Pancreas (tissue), 10 donors: ENCODE measurements at regions not wholly inside any gene's neighbourhood (a gene's known extent, or its start where the extent isn't known, plus 50 kb on each side); places are given as distances from the start of the nearest gene placed in this dataset.
"Not testable (repeated sequence)": the region's sequence is repeated elsewhere in the genome, so short reads cannot be mapped to it uniquely, and the experiment has no call there.

ENCODE experiments used
- ATAC-seq, 4 donors: fragments of 200-7000 bp; cut with Tn5 transposase; one replicate each; pipeline versions ENCODE4 v1.8.0 to v1.9.1; 2020; ENCODE audit warnings: mild to moderate bottlenecking in 4 of 4, moderate library complexity in 4 of 4
- DNase-seq, 6 donors: peaks; one replicate each; pipeline ENCODE4 v3.0.0-alpha.2; 2020
- FAIRE-seq: peaks from 2 replicates; lab custom pipeline; 2012; peaks lifted over from hg19 to GRCh38; lab: Jason Lieb, UNC
- H3K27ac ChIP-seq, 4 donors: fragments of 200-600 bp; sonication (generic); 1 replicate in 3 of 4; 2 replicates in 1 of 4; pipeline versions ENCODE4 v1.5.0 to v1.8.0; 2020
- H3K27me3 ChIP-seq, 4 donors: fragments of 200-600 bp; one replicate each; pipeline ENCODE4 v1.8.0; 2021
- H3K36me3 ChIP-seq, 3 donors: fragments of 200-600 bp; sonication (generic) in 1 of 3; one replicate each; pipeline versions ENCODE4 v1.5.0 to v1.8.0; 2020 to 2021
- H3K4me1 ChIP-seq, 3 donors: fragments of 200-600 bp; one replicate each; pipeline ENCODE4 v1.8.0; 2021
- H3K4me3 ChIP-seq, 4 donors: fragments of 200-600 bp; sonication (generic) in 2 of 4; one replicate each; pipeline versions ENCODE4 v1.5.0 to v1.8.0; 2020 to 2021
- H3K9me3 ChIP-seq, 4 donors: fragments of 200-600 bp; one replicate each; pipeline ENCODE4 v1.8.0; 2021
- CTCF ChIP-seq, 4 donors: fragments of 200-600 bp; sonication (generic) in 3 of 4; IDR thresholded peaks; one replicate each; pipeline versions ENCODE4 v1.5.0 to v1.8.0; 2021; ENCODE audit warnings: antibody characterized with exemption in 4 of 4
- WGBS, 2 donors: extraction: QIAGEN DNeasy Blood & Tissue Kit; methylation state at CpG; one replicate each; pipeline ENCODE4 v1.1.7; 2013; 5-methylcytosine and 5-hydroxymethylcytosine counted together
- intact Hi-C, 3 donors: fragments of 100-400 bp; cut with DNase I; formaldehyde crosslinking; loops; one replicate each; pipeline versions ENCODE4 v1.11.1 to v1.14.2; 2022
- donor health status: healthy with polysubstance abuse.
- donor health status: DM: no; HTN: no; CAD: no; lungs with moderate emphysema.
- donor health status: DM: no; HTN: no; CAD: no.
- donor health status: control.
- donor health status: control.
- donor health status: Bipolar disorder and iron deficiency.
- donor health status: DM: yes; HTN: yes; CAD: no.
- donor health status: DM: no; HTN: no; CAD: no.
- donor health status: DM: no; HTN: no; CAD: no.
- donor health status: DM: yes; HTN: yes; CAD: no.

DNA sequence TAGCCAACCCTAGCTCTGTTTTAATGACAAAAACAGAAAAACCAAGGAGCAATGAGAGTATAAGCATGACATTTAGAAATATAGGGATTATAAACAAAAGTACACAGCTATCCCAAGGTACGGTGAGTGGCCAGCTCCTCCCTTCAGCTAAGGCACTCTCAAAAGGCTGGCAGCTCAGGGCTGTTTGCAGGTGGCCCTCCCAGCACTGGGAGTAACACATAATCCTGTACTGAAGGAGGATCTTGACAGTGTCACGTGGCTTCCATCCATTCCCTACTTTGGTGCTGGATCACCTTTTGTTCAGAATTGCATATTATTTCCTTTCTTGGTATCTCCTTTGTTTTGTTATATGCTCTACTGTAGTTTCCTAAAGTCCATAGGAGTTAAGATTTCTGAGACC is 500.8 kb downstream of the KCNJ18 start:
- H3K9me3 ChIP-seq: no peaks in the 10 kb centered on the region
- WGBS, 2 donors: 44 to 45% methylated on average over 2 of the region's 2 CpGs
- H3K27ac ChIP-seq: no peak overlapping the region
- no peaks in the 10 kb centered on the region for H3K4me1 ChIP-seq
- H3K4me3 ChIP-seq: no peak overlapping the region
- ATAC-seq (no peak), FAIRE-seq (no peak), DNase-seq (no peak)
- H3K36me3 ChIP-seq: no peaks in the 10 kb centered on the region
- intact Hi-C loops: no loop called here
- H3K27me3 ChIP-seq: no peaks in the 10 kb centered on the region
- no peak for TF ChIP-seq CTCF (IDR thresholded peaks at IDR 0.05)

GRCh38 chr17:22200187-22200586 is 507.9 kb downstream of the KCNJ18 start:
- H3K4me1 ChIP-seq, ATAC-seq, intact Hi-C loops, H3K27me3 ChIP-seq, H3K9me3 ChIP-seq, H3K27ac ChIP-seq, H3K4me3 ChIP-seq, DNase-seq, H3K36me3 ChIP-seq, FAIRE-seq: not testable (repeated sequence)
- 20 to 43% methylated on average over 2 of the region's 2 CpGs for WGBS, 2 donors

GRCh38 chr17:22202702-22203101 is 510.4 kb downstream of the KCNJ18 start:
- H3K4me1 ChIP-seq: no peaks in the 10 kb centered on the region
- no peak for DNase-seq
- TF ChIP-seq CTCF (IDR thresholded peaks at IDR 0.05): no peak
- no peak overlapping the region for H3K4me3 ChIP-seq
- H3K27me3 ChIP-seq: no peaks in the 10 kb centered on the region
- intact Hi-C loops: no loop called here
- no peaks in the 10 kb centered on the region for H3K9me3 ChIP-seq
- H3K36me3 ChIP-seq: no peaks in the 10 kb centered on the region
- no peak for FAIRE-seq
- H3K27ac ChIP-seq: no peak overlapping the region
- peak in 1 of 4 donors; percentile 25 for ATAC-seq
- 79 to 88% methylated on average over 20 of the region's 20 CpGs for WGBS, 2 donors

DNA sequence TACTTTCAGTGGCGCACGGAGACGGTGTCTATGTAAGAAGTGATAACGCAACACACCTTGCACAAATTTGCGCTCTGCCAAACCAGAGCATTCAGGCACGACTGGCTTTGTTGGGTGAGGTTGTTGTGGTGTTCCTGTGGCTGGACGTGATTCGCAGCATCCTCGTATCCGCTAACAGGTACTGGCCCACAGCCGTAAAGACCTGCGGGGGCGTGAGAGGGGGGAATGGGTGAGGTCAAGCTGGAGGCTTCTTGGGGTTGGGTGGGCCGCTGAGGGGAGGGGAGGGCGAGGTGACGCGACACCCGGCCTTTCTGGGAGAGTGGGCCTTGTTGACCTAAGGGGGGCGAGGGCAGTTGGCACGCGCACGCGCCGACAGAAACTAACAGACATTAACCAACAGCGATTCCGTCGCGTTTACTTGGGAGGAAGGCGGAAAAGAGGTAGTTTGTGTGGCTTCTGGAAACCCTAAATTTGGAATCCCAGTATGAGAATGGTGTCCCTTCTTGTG is 510.9 kb downstream of the KCNJ18 start:
- Histone ChIP-seq H3K4me1 (no peaks in the 10 kb centered on the region), H3K27me3 (no peaks in the 10 kb centered on the region), H3K36me3 (no peaks in the 10 kb centered on the region), H3K27ac (no peak overlapping the region), H3K9me3 (no peaks in the 10 kb centered on the region), H3K4me3 (no peak overlapping the region)
- intact Hi-C loops: no loop called here
- WGBS, 2 donors: 82 to 87% methylated on average over 29 of the region's 29 CpGs
- no peak for FAIRE-seq
- DNase-seq: no peak
- TF ChIP-seq CTCF (IDR thresholded peaks at IDR 0.05): no peak
- ATAC-seq: no peak

GRCh38 chr17:22204076-22204475 is 511.8 kb downstream of the KCNJ18 start:
- not testable (repeated sequence) for H3K9me3 ChIP-seq, H3K36me3 ChIP-seq
- WGBS, 2 donors: 65 to 79% methylated on average over 13 of the region's 13 CpGs

GRCh38 chr17:22210212-22210611 is 517.9 kb downstream of the KCNJ18 start:
- H3K4me1 ChIP-seq, ATAC-seq, H3K9me3 ChIP-seq, H3K4me3 ChIP-seq, FAIRE-seq, H3K27ac ChIP-seq, H3K36me3 ChIP-seq, intact Hi-C loops, H3K27me3 ChIP-seq, DNase-seq: not testable (repeated sequence)
- 78 to 87% methylated on average over 12 of the region's 12 CpGs for WGBS, 2 donors

More at GRCh38 chr17:22204076-22204475, 511.8 kb downstream of the KCNJ18 start:
- H3K4me3 ChIP-seq, ATAC-seq, DNase-seq, H3K27me3 ChIP-seq, H3K27ac ChIP-seq, FAIRE-seq, H3K4me1 ChIP-seq, intact Hi-C loops: not testable (repeated sequence)

DNA sequence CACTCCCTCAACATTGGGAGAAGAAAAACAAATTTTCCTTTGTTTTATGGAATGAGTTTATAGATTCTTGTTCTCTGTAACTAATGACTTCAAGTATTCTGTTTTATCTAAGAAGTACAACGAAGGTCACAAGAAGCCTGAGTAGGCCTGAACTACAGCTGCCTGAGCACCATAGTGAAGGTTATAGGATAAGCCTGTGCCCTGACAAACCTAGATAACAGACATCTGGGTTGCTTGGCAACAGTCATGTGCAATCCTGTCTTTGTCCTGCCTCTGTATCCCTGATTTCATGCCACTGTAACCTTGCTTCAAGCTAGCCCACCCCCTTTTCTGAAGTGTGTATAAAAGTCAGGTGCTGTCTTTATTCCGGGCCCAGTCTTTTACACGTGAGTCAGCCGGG is 520.8 kb downstream of the KCNJ18 start:
- H3K4me3 ChIP-seq, FAIRE-seq, H3K9me3 ChIP-seq, H3K36me3 ChIP-seq, H3K27me3 ChIP-seq, DNase-seq, intact Hi-C loops, H3K27ac ChIP-seq, H3K4me1 ChIP-seq, ATAC-seq: not testable (repeated sequence)
- 54 to 64% methylated on average over 4 of the region's 4 CpGs for WGBS, 2 donors
